Lower leg skin (tissue), 4 donors: ENCODE measurements at regions not wholly inside any gene's neighbourhood (a gene's known extent, or its start where the extent isn't known, plus 50 kb on each side); places are given as distances from the start of the nearest gene placed in this dataset.

ENCODE experiments used
- DNase-seq, 2 donors: peaks; one replicate each; pipeline ENCODE4 v3.0.0-alpha.2; 2019; ENCODE audit warnings: low spot score in 2 of 2
- H3K4me3 ChIP-seq: fragments of 200-600 bp; sonication (generic); 2 replicates; pipeline ENCODE4 v1.5.1; 2017; ENCODE audit warnings: mild to moderate bottlenecking, low read depth; ENCODE audit not compliant: poor library complexity, severe bottlenecking
- CTCF ChIP-seq, 3 donors: fragments of 450-650 bp; IDR thresholded peaks; one replicate each; pipeline ENCODE4 v1.5.1; 2016; ENCODE audit warnings: antibody characterized with exemption in 3 of 3, mild to moderate bottlenecking in 3 of 3, moderate library complexity in 2 of 3
- POLR2A ChIP-seq, 2 donors: fragments of 450-650 bp; IDR thresholded peaks; one replicate each; pipeline ENCODE4 v1.6.1; 2016 to 2017; ENCODE audit warnings: antibody characterized with exemption in 2 of 2, mild to moderate bottlenecking in 1 of 2, moderate library complexity in 1 of 2
- WGBS, 2 donors: methylation state at CpG; one replicate each; pipeline ENCODE4 v1.1.5; 2018; 5-methylcytosine and 5-hydroxymethylcytosine counted together
- intact Hi-C: fragments of 100-400 bp; cut with DNase I; formaldehyde crosslinking; loops from one replicate; pipeline ENCODE4 v1.15.0; 2023; ENCODE audit warnings: low total_unique reads

GRCh38 chr18:37920865-37921264 is 355.3 kb upstream of the CELF4 start:
- H3K4me3 ChIP-seq, result no peak overlapping the region
- no peak for DNase-seq
- intact Hi-C loops, result no loop called here
- TF ChIP-seq POLR2A (IDR thresholded peaks at IDR 0.05) (no peak), CTCF (IDR thresholded peaks at IDR 0.05) (no peak)
- 88 to 90% methylated on average over 4 of the region's 4 CpGs for WGBS, 2 donors

GRCh38 chr18:37913051-37913450 is 347.5 kb upstream of the CELF4 start:
- intact Hi-C loops, result no loop called here
- 90 to 95% methylated on average over 1 of the region's 1 CpG for WGBS, 2 donors
- H3K4me3 ChIP-seq, result no peak overlapping the region
- DNase-seq, result no peak
- TF ChIP-seq POLR2A (IDR thresholded peaks at IDR 0.05) (no peak), CTCF (IDR thresholded peaks at IDR 0.05) (no peak)

GRCh38 chr18:37902344-37902743 is 336.7 kb upstream of the CELF4 start:
- no peak for DNase-seq
- 87 to 93% methylated on average over 2 of the region's 2 CpGs for WGBS, 2 donors
- intact Hi-C loops, result no loop called here
- TF ChIP-seq POLR2A (IDR thresholded peaks at IDR 0.05), result no peak
- TF ChIP-seq CTCF (IDR thresholded peaks at IDR 0.05), result no peak
- no peak overlapping the region for H3K4me3 ChIP-seq

- H3K4me3 ChIP-seq, result no peak overlapping the region
- 41 to 53% methylated on average over 2 of the region's 2 CpGs for WGBS, 2 donors
- no peak for TF ChIP-seq POLR2A (IDR thresholded peaks at IDR 0.05)
- TF ChIP-seq CTCF (IDR thresholded peaks at IDR 0.05), result no peak
- DNase-seq, result no peak
- intact Hi-C loops, result no loop called here
Measured at GRCh38 chr18:37900326-37900725, 334.7 kb upstream of the CELF4 start.

GRCh38 chr18:37889963-37890362 is 324.4 kb upstream of the CELF4 start:
- no peak for TF ChIP-seq POLR2A (IDR thresholded peaks at IDR 0.05)
- TF ChIP-seq CTCF (IDR thresholded peaks at IDR 0.05), result no peak
- H3K4me3 ChIP-seq, result no peak overlapping the region
- 71 to 77% methylated on average over 5 of the region's 5 CpGs for WGBS, 2 donors
- intact Hi-C loops, result no loop called here
- no peak for DNase-seq

- no peak for DNase-seq
- 53 to 71% methylated on average over 1 of the region's 1 CpG for WGBS, 2 donors
- no peak overlapping the region for H3K4me3 ChIP-seq
- intact Hi-C loops, result no loop called here
- TF ChIP-seq CTCF (IDR thresholded peaks at IDR 0.05) (no peak), POLR2A (IDR thresholded peaks at IDR 0.05) (no peak)
Measured at GRCh38 chr18:37874721-37875120, 309.1 kb upstream of the CELF4 start.
